ENCODE measurements at regions not wholly inside any gene's neighbourhood (a gene's known extent, or its start where the extent isn't known, plus 50 kb on each side); places are given as distances from the start of the nearest gene placed in this dataset.
"Not testable (repeated sequence)": the region's sequence is repeated elsewhere in the genome, so short reads cannot be mapped to it uniquely, and the experiment has no call there.

DNA sequence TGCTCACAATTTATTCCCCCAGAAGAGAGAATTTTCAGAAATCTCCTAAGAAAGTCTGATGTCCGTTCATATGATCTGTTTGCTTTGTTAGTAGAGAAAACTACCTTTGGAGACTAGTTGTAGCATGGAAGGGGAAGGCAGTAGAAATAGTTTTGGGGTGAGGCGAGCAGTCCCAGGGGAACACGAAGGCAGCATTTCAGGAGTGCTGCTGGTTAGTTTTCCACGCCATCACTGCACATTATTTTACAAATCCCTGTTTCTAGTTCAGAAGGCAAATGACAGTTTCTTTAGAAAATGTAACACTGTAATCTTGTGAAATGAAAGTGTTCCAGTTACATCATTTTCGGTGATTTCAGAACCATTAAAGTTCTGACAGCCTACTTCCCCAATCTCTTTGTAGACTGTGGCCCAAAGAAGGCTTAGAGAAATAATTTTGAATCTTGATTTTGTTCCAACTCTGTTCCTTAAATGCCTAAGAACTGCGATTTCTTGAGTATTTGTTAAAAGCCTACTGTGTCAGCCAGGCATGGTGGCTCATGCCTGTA is 123.8 kb downstream of the LAT start:
- DNase-seq, result not testable (repeated sequence)

DNA sequence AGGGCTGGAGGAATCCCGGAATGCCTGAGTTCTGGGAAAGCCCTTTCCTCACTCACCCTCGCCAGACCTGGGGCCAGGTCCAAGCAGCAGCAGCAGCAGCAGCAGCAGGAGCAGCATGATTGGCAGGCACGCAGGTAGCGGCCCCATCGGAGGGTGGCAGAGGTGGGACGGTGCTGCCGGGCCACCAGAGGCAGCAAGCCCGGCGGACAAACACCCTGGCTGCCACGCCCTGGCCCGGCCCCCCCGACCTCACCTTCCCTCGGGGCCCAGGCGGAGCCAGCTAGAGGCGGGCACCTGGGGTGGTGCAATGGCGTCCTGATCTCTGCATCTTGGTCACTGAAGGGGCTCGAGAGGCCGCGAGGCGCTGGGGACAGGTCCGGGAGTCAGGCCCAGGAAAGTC is 122.4 kb downstream of the LAT start:
- DNase-seq, result no peak

DNA sequence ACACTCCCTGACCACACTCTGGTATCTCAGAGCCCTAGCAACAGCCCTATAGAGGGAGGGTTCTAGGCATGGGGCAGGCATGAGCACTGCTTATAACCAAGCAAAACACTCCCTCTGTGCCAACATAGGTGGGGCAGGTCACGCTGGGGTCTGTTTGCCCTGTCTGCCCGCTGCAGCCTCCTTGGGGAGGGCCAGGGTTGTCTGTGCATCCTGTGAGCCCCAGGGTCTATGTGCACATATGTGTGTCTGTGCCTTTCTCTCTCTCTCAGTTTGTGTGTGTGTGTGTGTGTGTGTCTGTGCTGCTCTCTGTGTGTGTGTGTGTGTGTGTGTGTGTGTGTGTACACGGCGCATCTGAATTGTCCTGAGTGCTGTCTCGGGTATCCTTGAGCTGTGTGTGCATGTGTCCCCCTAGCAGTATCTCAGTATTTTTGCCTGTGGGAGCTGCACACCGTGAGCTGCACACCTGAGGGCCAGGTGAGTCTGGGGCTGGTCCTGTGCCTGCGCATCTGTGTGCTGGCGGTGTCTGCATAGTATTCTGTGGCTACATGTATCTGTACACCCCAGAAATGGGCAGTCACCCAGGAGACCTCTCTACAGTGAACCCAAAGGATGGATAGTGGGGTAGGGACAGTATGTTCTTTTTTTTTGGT is 121.5 kb downstream of the LAT start:
- DNase-seq, result not testable (repeated sequence)

DNA sequence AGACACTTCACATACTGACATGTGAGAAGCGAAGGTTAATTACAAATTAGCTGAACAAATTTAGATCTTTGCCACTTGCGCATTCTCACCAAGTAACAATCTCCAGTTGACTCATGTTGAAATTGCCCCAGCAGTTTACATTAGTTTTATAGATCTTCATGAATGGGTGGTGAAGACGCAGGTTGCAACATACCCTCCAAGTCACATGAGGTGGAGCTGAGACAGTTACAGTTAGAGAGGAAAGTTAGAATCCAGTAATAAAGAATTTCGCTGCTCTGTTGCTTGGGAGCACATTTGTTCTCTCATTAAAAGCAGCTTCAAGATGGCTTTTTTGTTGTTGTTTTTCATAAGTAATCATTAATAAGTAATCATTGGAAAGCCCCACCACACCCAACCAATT is 119.7 kb downstream of the LAT start:
- not testable (repeated sequence) for DNase-seq

DNA sequence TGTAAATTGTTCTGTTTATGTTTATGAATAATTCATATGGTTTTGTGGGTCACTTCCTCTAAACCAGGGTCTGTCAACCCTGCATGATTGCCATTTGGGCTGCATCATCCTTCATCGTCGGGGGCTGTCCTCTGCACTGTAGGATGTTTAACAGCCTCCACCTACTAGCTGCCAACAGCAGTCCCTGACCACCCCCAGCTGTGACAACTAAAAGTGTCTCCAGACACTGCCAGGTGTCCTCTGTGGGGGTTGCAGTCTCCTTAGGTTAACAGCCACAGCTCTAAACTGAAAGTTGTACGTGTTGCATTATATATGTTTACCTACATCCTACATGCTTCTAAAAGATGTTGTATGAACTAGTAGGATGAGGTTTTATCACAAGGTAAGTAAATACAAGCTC is 113.1 kb downstream of the LAT start:
- DNase-seq, result not testable (repeated sequence)

DNA sequence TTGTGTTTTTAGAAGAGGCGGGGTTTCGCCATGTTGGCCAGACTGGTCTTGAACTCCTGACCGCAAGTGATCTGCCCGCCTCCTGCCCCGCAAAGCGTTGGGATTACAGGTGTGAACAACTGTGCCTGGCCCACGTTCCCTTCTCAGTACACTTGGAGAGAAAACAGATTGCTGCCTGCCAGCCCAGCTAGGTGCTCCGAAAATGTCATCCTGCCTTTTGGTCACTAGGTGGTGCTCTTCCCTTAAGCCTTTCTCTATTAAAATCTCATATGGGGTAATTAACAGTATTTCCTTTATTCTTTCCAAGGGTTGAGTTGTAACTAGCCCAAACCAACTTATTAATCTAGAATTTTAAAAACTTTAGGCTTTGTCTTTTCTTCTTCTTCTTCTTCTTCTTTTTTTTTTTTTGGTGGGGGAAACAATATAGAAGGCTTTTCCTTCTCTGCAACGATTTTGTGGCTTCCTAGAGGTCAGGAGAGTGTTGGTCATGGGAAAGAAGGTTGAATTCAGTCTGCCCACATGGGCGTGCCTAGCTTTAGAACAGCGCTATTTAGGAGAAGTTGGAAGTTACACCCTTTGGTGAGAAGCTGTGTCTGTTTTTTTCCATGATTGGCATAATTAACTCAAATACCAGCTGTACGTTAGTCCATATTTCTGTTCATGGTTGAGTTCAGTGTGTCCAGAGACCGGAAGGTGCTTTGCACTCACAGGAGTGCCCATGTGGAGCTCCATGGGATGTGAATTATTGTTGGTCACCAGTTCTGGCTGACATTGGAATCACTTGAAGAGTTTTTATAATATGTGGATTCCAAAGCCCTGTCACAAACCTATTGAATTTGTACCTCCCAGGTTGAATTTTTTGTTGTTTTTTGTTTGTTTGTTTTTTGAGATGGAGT is 110.1 kb downstream of the LAT start:
- DNase-seq, result not testable (repeated sequence)

DNA sequence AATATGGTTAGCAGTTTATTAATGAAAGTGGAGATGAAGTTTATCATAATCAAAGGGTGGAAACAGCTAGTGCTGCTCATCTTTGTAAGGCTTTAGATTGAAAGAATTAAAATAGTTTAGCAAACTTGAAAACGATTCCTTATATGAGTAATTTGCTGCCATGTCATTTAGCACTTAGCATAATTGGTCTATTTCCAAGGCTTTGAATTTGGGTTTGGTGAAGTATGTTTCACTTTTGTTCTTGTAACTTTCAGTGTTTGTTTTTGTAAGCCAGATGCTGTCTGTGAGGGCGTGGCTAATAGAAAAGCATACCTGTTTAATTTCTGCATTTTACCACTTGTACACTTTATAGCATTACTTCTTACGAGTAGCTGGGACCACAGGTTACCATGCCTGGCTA is 109.5 kb downstream of the LAT start:
- not testable (repeated sequence) for DNase-seq

DNA sequence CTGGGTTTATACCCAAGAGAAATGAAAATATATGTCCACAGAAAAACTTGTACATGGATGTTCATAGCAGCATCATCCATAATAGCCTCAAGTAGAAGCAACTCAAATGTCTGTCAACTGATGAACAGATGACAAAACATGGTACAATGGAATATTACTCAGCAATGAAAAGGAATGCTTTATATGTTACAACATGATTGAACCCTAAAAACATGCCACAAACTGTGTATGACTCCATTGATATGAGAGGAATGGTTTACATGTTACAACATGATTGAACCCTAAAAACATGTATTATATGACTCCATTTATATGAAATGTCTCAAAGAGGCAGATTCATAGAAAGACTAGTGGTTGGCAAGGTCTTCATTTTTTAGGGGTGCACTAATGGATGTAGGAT is 104.8 kb downstream of the LAT start:
- not testable (repeated sequence) for DNase-seq

DNA sequence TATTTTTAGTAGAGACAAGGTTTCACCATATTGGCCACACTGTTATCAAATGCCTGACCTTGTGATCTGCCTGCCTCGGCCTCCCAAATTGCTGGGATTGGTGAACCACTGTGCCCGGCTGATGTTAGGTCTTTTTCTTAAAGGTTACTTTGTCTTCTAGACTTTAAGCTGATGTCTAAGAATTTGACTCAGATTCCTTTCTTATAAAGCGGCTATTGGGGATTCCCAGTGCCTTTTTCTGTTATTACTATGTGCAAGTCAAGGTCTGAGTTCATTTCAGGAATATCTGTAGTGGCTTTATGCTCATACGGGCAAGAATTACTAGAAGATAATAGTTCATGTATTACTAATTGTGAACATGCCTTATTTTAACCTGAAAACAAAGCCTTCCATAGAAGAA is 102.8 kb downstream of the LAT start:
- not testable (repeated sequence) for DNase-seq

DNA sequence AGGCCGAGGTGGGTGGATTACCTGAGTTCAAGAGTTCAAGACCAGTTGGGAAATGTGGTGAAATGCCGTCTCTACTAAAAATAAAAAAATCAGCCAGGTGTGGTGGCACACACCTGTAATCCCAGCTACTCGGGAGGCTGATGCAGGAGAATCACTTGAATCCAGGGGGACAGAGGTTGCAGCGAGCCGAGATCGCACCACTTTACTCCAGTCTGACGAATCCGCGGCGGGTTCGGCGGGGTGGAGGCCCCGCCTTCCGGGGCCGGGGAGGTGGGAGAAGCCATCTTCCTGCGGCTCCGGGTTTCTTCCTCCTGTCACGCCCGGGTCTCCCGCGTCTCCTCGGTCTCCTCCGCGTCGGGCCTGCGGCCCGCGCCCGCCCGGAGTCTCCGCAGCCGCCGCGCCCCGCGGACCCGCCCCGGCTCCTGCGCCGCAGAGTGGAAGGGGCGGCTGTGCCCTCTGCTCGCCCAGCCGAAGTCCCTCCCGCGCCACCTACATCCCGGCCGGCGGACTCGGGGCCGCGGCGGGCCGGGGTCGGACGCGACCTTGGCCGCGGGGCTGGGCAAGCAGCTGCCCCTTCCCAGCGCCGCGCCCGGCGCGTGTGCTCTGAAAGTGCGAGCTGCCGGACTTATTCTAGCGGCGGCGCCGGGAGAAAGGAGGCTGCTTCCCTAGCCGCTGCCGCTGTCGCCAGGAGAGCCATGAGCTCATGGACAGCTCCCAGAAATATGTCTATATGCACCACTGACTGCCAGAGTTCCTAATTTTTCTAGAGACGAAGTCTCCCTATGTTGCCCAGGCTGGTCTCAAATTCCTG is 97.2 kb downstream of the LAT start:
- not testable (repeated sequence) for DNase-seq

DNA sequence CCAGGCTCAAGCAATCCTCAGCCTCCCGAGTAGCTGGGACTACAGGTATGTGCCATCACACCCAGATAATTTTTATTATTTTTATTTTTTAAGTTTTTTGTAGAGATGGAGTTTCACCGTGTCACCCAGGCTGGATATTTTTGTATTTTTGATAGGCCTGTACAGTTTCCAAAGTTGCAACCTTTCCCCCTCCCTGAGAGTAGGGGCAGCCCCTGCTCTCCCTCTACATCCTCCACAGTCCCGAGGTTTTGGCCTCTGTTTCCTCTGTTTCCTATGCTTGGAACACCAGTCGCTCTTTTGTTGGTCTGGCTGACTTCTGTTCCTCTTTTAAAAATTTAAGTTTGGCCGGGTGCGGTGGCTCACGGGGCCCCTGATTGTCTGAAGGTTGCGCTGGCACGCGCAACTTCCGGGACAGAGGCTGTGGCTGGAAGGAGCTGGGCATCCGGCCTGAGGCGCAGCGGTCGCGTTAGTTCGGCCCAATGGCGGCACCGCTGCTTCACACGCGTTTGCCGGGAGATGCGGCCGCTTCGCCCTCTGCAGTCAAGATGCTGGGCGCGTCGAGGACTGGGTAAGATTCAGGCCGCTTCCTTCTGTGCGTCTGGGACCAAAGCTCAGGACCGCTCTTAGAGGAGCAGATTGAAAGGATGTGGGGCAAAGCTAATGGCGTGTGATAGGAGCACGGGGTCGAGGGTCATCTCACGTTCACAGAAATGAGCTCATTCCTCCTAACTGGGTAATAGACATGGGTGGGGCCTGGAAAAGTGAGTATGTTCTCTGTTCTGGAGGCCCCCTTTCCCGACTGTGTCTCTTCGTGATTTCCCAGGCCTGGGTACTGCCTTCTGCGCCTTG is 89.9 kb downstream of the LAT start:
- peak; percentile 14 for DNase-seq

DNA sequence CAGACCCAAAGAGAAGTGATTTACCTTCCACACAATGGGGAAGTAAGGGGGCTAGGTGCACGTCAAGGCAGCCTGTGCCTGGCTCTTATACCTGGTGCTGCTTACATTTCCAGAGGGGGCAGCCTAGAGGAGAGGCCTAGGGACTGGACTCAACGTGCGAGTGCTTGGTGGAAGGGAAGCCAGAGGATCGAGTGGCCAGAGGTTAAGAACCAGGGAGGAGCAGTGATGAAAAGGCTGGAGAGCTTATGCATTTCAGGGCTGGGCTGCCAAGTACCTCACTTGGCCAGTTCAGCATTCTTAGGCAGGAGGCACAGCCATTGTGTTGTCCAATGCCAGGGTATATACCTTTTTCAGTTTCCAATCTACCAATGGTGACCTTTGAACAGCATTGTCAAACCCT is 77.4 kb downstream of the LAT start:
- not testable (repeated sequence) for DNase-seq

DNA sequence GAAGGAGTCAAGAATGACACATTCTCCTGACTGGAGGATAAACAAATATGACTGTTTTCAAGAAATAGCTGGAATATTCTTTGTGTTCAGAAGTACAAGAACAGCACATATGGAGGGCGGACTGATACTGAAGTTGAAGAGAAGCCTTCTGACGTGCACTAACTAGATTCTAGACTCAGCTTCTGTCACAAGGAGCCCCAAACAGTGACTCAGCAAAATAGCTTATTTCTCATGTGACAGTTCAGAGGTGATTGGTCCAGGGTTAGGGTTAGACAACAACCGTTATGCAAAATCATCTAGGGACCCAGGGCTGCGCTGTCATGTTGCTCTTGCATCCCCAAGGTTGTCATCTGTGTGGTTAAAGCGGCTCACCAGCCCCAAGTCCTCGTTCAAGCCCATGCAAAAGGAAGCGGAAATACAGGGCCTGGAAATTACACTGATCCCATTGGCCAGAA is 76.6 kb downstream of the LAT start:
- not testable (repeated sequence) for DNase-seq

DNA sequence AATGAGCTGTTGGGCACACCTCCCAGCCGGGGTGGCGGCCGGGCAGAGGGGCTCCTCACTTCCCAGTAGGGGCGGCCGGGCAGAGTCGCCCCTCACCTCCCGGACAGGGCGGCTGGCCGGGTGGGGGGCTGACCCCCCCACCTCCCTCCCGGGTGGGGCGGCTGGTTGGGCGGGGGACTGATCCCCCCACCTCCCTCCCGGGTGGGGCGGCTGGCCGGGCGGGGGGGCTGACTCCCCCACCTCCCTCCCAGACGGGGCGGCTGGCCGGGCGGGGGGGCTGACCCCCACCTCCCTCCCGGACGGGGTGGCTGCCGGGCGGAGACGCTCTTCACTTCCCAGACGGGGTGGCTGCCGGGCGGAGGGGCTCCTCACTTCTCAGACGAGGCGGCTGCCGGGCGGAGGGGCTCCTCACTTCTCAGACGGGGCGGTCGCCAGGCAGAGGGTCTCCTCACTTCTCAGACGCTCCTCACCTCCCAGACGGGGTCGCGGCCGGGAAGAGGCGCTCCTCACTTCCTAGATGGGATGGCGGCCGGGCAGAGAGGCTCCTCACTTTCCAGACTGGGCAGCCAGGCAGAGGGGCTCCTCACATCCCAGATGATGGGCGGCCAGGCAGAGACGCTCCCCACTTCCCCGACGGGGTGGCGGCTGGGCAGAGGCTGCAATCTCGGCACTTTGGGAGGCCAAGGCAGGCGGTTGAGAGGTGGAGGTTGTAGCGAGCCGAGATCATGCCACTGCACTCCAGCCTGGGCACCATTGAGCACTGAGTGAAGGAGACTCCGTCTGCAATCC is 75.4 kb downstream of the LAT start:
- DNase-seq, result not testable (repeated sequence)

DNA sequence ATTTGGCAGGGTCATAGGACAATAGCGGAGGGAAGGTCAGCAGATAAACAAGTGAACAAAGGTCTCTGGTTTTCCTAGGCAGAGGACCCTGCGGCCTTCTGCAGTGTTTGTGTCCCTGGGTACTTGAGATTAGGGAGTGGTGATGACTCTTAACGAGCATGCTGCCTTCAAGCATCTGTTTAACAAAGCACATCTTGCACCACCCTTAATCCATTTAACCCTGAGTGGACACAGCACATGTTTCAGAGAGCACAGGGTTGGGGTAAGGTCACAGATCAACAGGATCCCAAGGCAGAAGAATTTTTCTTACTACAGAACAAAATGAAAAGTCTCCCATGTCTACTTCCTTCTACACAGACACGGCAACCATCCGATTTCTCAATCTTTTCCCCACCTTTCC is 74.7 kb downstream of the LAT start:
- DNase-seq, result not testable (repeated sequence)

Data from left kidney (tissue), 1 donor.